ENCODE measurements at regions not wholly inside any gene's neighbourhood (a gene's known extent, or its start where the extent isn't known, plus 50 kb on each side); places are given as distances from the start of the nearest gene placed in this dataset.

- no TSS peak for BruUV-seq (replicated peaks)
- TF ChIP-seq POLR2A (IDR thresholded peaks at IDR 0.05; ENCODE audit: low read depth, low read length), result no peak
- TF ChIP-seq GATA2 (IDR thresholded peaks at IDR 0.05; ENCODE audit: insufficient read depth, insufficient read length, low read depth, low read length), result no peak
- intact Hi-C loops (cut with micrococcal nuclease), result no loop called here
These were observed 268.0 kb upstream of the ARHGEF26 start for GRCh38 chr3:153853163-153853562.

GRCh38 chr3:153855772-153856171, 265.4 kb upstream of the ARHGEF26 start:
- CTCF ChIA-PET, result no interaction called here
- no peak for DNase-seq (ENCODE audit: low read depth, low spot score)
- Histone ChIP-seq H3K4me1 (ENCODE audit: control insufficient read depth, extremely low read depth, insufficient read depth, low read length) (no peaks in the 10 kb centered on the region), H3K4me2 (ENCODE audit: insufficient read depth, low read length) (no peak overlapping the region), H3K36me3 (ENCODE audit: control insufficient read depth in 2 of 2, extremely low read depth in 1 of 2, insufficient read depth in 2 of 2, low read length in 2 of 2) (no peaks in the 10 kb centered on the region), H3K9me1 (replicated peaks; ENCODE audit: control insufficient read depth, extremely low read depth, insufficient read depth, low read length) (no peaks in the 10 kb centered on the region), H3K79me2 (ENCODE audit: control insufficient read depth, insufficient read depth, low read length) (no peaks in the 10 kb centered on the region), H3K9ac (replicated peaks; ENCODE audit: extremely low read depth, insufficient read depth, low read length) (no peak overlapping the region), H2AFZ (ENCODE audit: low read depth, low read length) (no peak overlapping the region), H3K27ac (ENCODE audit: insufficient read depth, low read depth, low read length) (no peak overlapping the region), H4K20me1 (replicated peaks; ENCODE audit: control insufficient read depth, extremely low read depth, insufficient read depth, low read length) (no peaks in the 10 kb centered on the region), H3K4me3 (replicated peaks in 1 of 3; ENCODE audit: insufficient read depth in 1 of 3, low read depth in 1 of 3, low read length in 3 of 3) (no peak overlapping the region), H3K27me3 (ENCODE audit: control insufficient read depth in 2 of 2, insufficient read depth in 2 of 2, low read length in 2 of 2) (no peaks in the 10 kb centered on the region), H3K9me3 (replicated peaks; ENCODE audit: control insufficient read depth, insufficient read depth, low read length) (no peaks in the 10 kb centered on the region)
- dilution Hi-C loops (cut with MboI; ENCODE audit: extremely low pct_ligation_motif_present, low sequenced_read_pairs), result no loop called here
- no TSS peak for BruUV-seq (replicated peaks)
- intact Hi-C loops (cut with micrococcal nuclease), result no loop called here
- TF ChIP-seq JUN (IDR thresholded peaks at IDR 0.05; ENCODE audit: borderline replicate concordance, insufficient read depth, insufficient read length, low read depth) (no peak), FOS (IDR thresholded peaks at IDR 0.05; ENCODE audit: borderline replicate concordance, insufficient read depth, low read length) (no peak), EZH2 (IDR thresholded peaks at IDR 0.05; ENCODE audit: borderline replicate concordance, low read depth, low read length, severe bottlenecking) (no peak), MYC (IDR thresholded peaks at IDR 0.05; ENCODE audit: low read depth, low read length) (no peak), CTCF (IDR thresholded peaks at IDR 0.05; ENCODE audit: extremely low read depth in 1 of 2, insufficient read depth in 1 of 2, low read depth in 1 of 2, low read length in 2 of 2) (no peak), POLR2AphosphoS5 (IDR thresholded peaks at IDR 0.05; ENCODE audit: insufficient read depth, low read depth, low read length) (no peak), POLR2A (IDR thresholded peaks at IDR 0.05; ENCODE audit: low read depth, low read length) (no peak), MAX (IDR thresholded peaks at IDR 0.05; ENCODE audit: insufficient read depth, insufficient read length) (no peak), GATA2 (IDR thresholded peaks at IDR 0.05; ENCODE audit: insufficient read depth, insufficient read length, low read depth, low read length) (no peak)
- FAIRE-seq, result no peak
- POLR2A ChIA-PET, result no interaction called here

More at GRCh38 chr3:153853163-153853562, 268.0 kb upstream of the ARHGEF26 start:
- Histone ChIP-seq H3K9me3 (replicated peaks; ENCODE audit: control insufficient read depth, insufficient read depth, low read length) (no peaks in the 10 kb centered on the region), H3K4me2 (ENCODE audit: insufficient read depth, low read length) (no peak overlapping the region), H3K9me1 (replicated peaks; ENCODE audit: control insufficient read depth, extremely low read depth, insufficient read depth, low read length) (no peaks in the 10 kb centered on the region), H2AFZ (ENCODE audit: low read depth, low read length) (no peak overlapping the region), H3K9ac (replicated peaks; ENCODE audit: extremely low read depth, insufficient read depth, low read length) (no peak overlapping the region), H3K4me1 (ENCODE audit: control insufficient read depth, extremely low read depth, insufficient read depth, low read length) (no peaks in the 10 kb centered on the region), H3K27me3 (ENCODE audit: control insufficient read depth in 2 of 2, insufficient read depth in 2 of 2, low read length in 2 of 2) (no peaks in the 10 kb centered on the region), H3K36me3 (ENCODE audit: control insufficient read depth in 2 of 2, extremely low read depth in 1 of 2, insufficient read depth in 2 of 2, low read length in 2 of 2) (no peaks in the 10 kb centered on the region), H3K27ac (ENCODE audit: insufficient read depth, low read depth, low read length) (no peak overlapping the region), H3K4me3 (replicated peaks in 1 of 3; ENCODE audit: insufficient read depth in 1 of 3, low read depth in 1 of 3, low read length in 3 of 3) (no peak overlapping the region), H4K20me1 (replicated peaks; ENCODE audit: control insufficient read depth, extremely low read depth, insufficient read depth, low read length) (no peaks in the 10 kb centered on the region), H3K79me2 (ENCODE audit: control insufficient read depth, insufficient read depth, low read length) (no peaks in the 10 kb centered on the region)
- DNase-seq (ENCODE audit: low read depth, low spot score) (no peak), FAIRE-seq (no peak)
- dilution Hi-C loops (cut with MboI; ENCODE audit: extremely low pct_ligation_motif_present, low sequenced_read_pairs), result no loop called here
- POLR2A ChIA-PET, result no interaction called here
- CTCF ChIA-PET, result interaction anchor here (1.0 kb wide), 1 partner anchor 10 kb away, joined by 3 read pairs; no protein-coding TSS in a partner anchor
